ENCODE measurements at regions not wholly inside any gene's neighbourhood (a gene's known extent, or its start where the extent isn't known, plus 50 kb on each side); places are given as distances from the start of the nearest gene placed in this dataset.

- Histone ChIP-seq H3F3A (ENCODE audit: insufficient read depth) (no peaks in the 10 kb centered on the region), H3K36me3 (ENCODE audit: low read depth) (no peaks in the 10 kb centered on the region), H3K27ac (no peak overlapping the region), H3K4me1 (ENCODE audit: insufficient read depth) (peaks cover 4% of the 10 kb centered on the region; the same call in 1 of the 2 replicates), H3K27me3 (replicated peaks; ENCODE audit: insufficient read depth) (no peaks in the 10 kb centered on the region), H3K79me2 (ENCODE audit: insufficient read depth) (no peaks in the 10 kb centered on the region), H3K9ac (0 out of 2 replicates have a peak overlapping the region, but pooled peaks have one; percentile 3), H3K4me2 (ENCODE audit: unreplicated experiment) (no peak overlapping the region), H3K9me2 (ENCODE audit: insufficient read depth) (no peaks in the 10 kb centered on the region; the same call in 1 of the 2 replicates), H2AFZ (no peak overlapping the region), H3K9me3 (ENCODE audit: low read depth) (no peaks in the 10 kb centered on the region), H4K20me1 (ENCODE audit: insufficient read depth) (no peaks in the 10 kb centered on the region), H3K4me3 (no peak overlapping the region)
- in situ Hi-C loops (cut with MboI) = no loop called here
- no peak for TF ChIP-seq EZH2 (IDR thresholded peaks at IDR 0.05; ENCODE audit: insufficient read depth, poor library complexity, severe bottlenecking)
- TF ChIP-seq EZH2phosphoT487 (IDR thresholded peaks at IDR 0.05; ENCODE audit: insufficient read depth, low read depth) = no peak
- 61 to 62% methylated on average over 4 of the region's 4 CpGs for WGBS, 2 experiments (ENCODE audit: low coverage in 1 of 2, low lambda C conversion rate in 2 of 2, missing lambda C conversion rate in 2 of 2)
- DNase-seq = peak; percentile 78
Observed at GRCh38 chr2:47230418-47230817, 54.1 kb upstream of the CALM2 start.

GRCh38 chr2:47227532-47228279 lies 51.4 kb upstream of the CALM2 start:
- no peaks in the 10 kb centered on the region for H3K9me3 ChIP-seq (ENCODE audit: low read depth)
- no peaks in the 10 kb centered on the region for H3K27me3 ChIP-seq (replicated peaks; ENCODE audit: insufficient read depth)
- H3K9me2 ChIP-seq (ENCODE audit: insufficient read depth) = no peaks in the 10 kb centered on the region; the same call in 1 of the 2 replicates
- no peaks in the 10 kb centered on the region for H4K20me1 ChIP-seq (ENCODE audit: insufficient read depth)
- no peak overlapping the region for H3K9ac ChIP-seq
- H3K4me1 ChIP-seq (ENCODE audit: insufficient read depth) = peaks cover 6% of the 10 kb centered on the region; the same call in 1 of the 2 replicates
- no peak overlapping the region for H3K4me3 ChIP-seq
- no peaks in the 10 kb centered on the region for H3K36me3 ChIP-seq (ENCODE audit: low read depth)
- in situ Hi-C loops (cut with MboI) = no loop called here
- no peaks in the 10 kb centered on the region for H3K79me2 ChIP-seq (ENCODE audit: insufficient read depth)
- no peaks in the 10 kb centered on the region for H3F3A ChIP-seq (ENCODE audit: insufficient read depth)
- no peak overlapping the region for H2AFZ ChIP-seq
- H3K4me2 ChIP-seq (ENCODE audit: unreplicated experiment) = no peak overlapping the region
- H3K27ac ChIP-seq = no peak overlapping the region
- TF ChIP-seq EZH2phosphoT487 (IDR thresholded peaks at IDR 0.05; ENCODE audit: insufficient read depth, low read depth) (no peak), EZH2 (IDR thresholded peaks at IDR 0.05; ENCODE audit: insufficient read depth, poor library complexity, severe bottlenecking) (no peak)
- DNase-seq = no peak
- WGBS, 2 experiments (ENCODE audit: low coverage in 1 of 2, low lambda C conversion rate in 2 of 2, missing lambda C conversion rate in 2 of 2) = 87 to 89% methylated on average over 9 of the region's 9 CpGs

GRCh38 chr2:47226923-47227220 lies 50.6 kb upstream of the CALM2 start:
- H2AFZ ChIP-seq = no peak overlapping the region
- WGBS, 2 experiments (ENCODE audit: low coverage in 1 of 2, low lambda C conversion rate in 2 of 2, missing lambda C conversion rate in 2 of 2) = 97% methylated on average over 6 of the region's 6 CpGs
- no peaks in the 10 kb centered on the region for H4K20me1 ChIP-seq (ENCODE audit: insufficient read depth)
- H3K79me2 ChIP-seq (ENCODE audit: insufficient read depth) = no peaks in the 10 kb centered on the region
- DNase-seq = no peak
- no peaks in the 10 kb centered on the region for H3K9me3 ChIP-seq (ENCODE audit: low read depth)
- no peak overlapping the region for H3K9ac ChIP-seq
- H3K4me2 ChIP-seq (ENCODE audit: unreplicated experiment) = no peak overlapping the region
- H3K27ac ChIP-seq = no peak overlapping the region
- H3K27me3 ChIP-seq (replicated peaks; ENCODE audit: insufficient read depth) = no peaks in the 10 kb centered on the region
- no peak overlapping the region for H3K4me3 ChIP-seq
- 0 out of 2 replicates have a peak, but pooled peaks cover 1% of the 10 kb centered on the region for H3F3A ChIP-seq (ENCODE audit: insufficient read depth)
- H3K4me1 ChIP-seq (ENCODE audit: insufficient read depth) = peaks cover 6% of the 10 kb centered on the region; the same call in 1 of the 2 replicates
- no peaks in the 10 kb centered on the region for H3K36me3 ChIP-seq (ENCODE audit: low read depth)
- no peak for TF ChIP-seq EZH2 (IDR thresholded peaks at IDR 0.05; ENCODE audit: insufficient read depth, poor library complexity, severe bottlenecking)
- H3K9me2 ChIP-seq (ENCODE audit: insufficient read depth) = no peaks in the 10 kb centered on the region
- in situ Hi-C loops (cut with MboI) = no loop called here

DNA sequence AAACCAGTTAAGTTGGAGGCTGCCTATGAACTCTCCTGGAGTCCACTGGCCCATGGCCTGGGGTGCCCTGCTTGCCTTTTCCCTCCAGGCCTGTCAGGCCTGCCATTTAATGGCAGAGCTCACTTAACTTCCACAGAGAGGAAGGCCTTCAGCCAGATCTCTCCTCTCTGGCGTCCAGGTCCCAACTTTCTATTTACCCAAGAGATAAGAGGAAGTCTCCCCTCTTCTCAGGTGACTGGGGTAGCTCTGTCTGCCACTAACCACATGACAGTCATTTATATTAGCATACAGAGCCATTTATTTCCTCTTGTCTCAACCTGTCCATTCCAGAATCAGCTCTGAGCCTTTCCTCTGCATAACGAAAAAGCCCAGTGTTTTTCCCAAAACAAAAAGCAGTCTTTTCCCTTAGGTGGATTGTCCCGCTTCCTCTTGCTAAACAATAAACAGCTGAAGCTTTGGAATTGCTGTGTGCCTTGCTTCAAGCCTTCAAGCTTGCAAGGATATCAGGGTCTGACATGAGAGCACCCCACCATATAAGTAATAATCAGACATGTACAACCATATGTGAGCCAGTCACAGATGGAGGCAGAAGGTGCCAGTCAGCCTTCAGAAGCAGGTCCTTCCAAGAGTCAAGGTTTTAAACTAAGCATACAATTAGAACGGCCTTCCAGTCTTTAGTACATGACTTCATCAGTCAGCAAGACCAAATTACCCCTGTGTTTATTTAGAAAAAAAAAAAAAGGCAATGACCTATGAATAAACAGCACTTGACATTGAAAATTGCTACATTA lies 50.0 kb upstream of the CALM2 start:
- WGBS, 2 experiments (ENCODE audit: low coverage in 1 of 2, low lambda C conversion rate in 2 of 2, missing lambda C conversion rate in 2 of 2) = 92 to 99% methylated on average over 4 of the region's 4 CpGs
- DNase-seq = no peak
- 0 out of 2 replicates have a peak, but pooled peaks cover 7% of the 10 kb centered on the region for H3F3A ChIP-seq (ENCODE audit: insufficient read depth)
- no peaks in the 10 kb centered on the region for H3K36me3 ChIP-seq (ENCODE audit: low read depth)
- no peak overlapping the region for H3K27ac ChIP-seq
- H3K4me2 ChIP-seq (ENCODE audit: unreplicated experiment) = no peak overlapping the region
- H4K20me1 ChIP-seq (ENCODE audit: insufficient read depth) = no peaks in the 10 kb centered on the region
- peaks cover 8% of the 10 kb centered on the region; the same call in 1 of the 2 replicates for H3K4me1 ChIP-seq (ENCODE audit: insufficient read depth)
- no peaks in the 10 kb centered on the region for H3K9me2 ChIP-seq (ENCODE audit: insufficient read depth)
- H3K27me3 ChIP-seq (replicated peaks; ENCODE audit: insufficient read depth) = no peaks in the 10 kb centered on the region
- TF ChIP-seq EZH2 (IDR thresholded peaks at IDR 0.05; ENCODE audit: insufficient read depth, poor library complexity, severe bottlenecking) (no peak), EZH2phosphoT487 (IDR thresholded peaks at IDR 0.05; ENCODE audit: insufficient read depth, low read depth) (no peak)
- H2AFZ ChIP-seq = no peak overlapping the region
- in situ Hi-C loops (cut with MboI) = no loop called here
- no peak overlapping the region for H3K9ac ChIP-seq
- H3K9me3 ChIP-seq (ENCODE audit: low read depth) = no peaks in the 10 kb centered on the region
- no peak overlapping the region for H3K4me3 ChIP-seq
- no peaks in the 10 kb centered on the region for H3K79me2 ChIP-seq (ENCODE audit: insufficient read depth)
